ENCODE measurements at regions not wholly inside any gene's neighbourhood (a gene's known extent, or its start where the extent isn't known, plus 50 kb on each side); places are given as distances from the start of the nearest gene placed in this dataset.

DNA sequence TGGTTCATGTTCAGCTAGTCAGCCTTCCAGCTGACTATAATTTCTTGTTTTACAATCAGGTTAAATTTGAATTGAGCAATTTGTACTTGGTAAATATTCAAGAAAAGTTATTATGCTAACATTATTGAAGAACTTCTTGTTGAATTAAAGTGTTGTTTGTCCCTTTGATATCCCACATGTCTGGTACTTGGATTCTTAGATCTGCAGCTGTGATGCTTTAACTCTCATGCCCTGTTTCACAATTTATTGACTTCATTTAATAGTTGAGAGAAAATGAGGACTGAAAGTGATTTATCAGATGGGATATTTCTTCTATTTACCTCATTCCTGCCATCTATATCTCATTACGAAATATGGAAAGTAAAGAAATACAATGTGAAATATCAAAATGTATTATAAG is 92.8 kb downstream of the FASLG start:
- TF ChIP-seq CTCF (optimal IDR thresholded peaks at IDR 0.05 in 1 of 3, IDR thresholded peaks at IDR 0.05 in 1 of 3, conservative IDR thresholded peaks at IDR 0.05 in 1 of 3; ENCODE audit: extremely low read depth in 1 of 3, insufficient read depth in 2 of 3, low read length in 3 of 3): no peak
- no peak for TF ChIP-seq EZH2 (IDR thresholded peaks at IDR 0.05; ENCODE audit: low read length)
